ENCODE measurements at regions not wholly inside any gene's neighbourhood (a gene's known extent, or its start where the extent isn't known, plus 50 kb on each side); places are given as distances from the start of the nearest gene placed in this dataset.
A peak's percentile ranks its signal among the peaks of the same experiment; 100 is the strongest.

DNA sequence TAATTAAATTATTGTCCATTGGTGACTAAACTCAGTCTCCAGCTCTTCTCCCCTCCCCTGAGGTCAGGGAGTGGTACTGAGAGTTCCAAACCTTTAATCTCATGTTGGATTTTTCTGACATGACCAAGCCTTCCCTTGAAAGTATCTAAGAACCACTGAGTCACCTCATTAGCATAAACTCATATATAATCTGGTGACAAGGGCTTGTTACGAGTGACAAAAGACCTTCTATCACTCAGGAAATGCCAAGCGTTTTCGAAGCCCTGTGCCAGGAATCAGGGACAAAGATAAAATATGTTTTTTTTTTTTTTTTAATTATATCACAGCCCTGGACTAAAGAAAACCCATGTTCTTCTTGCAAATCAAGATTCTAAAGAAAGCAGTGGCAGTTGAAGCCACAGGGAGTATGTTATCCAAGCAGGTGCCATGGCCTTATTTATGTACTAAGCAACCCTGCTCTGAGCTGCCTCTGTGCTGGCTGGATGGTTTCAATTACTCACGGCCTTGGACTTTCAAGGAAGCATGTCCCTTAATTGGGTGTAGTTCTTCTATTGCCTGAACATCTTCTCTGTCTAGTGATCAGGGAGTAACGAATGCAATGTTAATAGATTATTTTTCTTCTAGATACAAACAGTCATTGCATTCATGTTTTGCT, 169.0 kb upstream of the PRKCQ start:
- TF ChIP-seq, protein P1, sequence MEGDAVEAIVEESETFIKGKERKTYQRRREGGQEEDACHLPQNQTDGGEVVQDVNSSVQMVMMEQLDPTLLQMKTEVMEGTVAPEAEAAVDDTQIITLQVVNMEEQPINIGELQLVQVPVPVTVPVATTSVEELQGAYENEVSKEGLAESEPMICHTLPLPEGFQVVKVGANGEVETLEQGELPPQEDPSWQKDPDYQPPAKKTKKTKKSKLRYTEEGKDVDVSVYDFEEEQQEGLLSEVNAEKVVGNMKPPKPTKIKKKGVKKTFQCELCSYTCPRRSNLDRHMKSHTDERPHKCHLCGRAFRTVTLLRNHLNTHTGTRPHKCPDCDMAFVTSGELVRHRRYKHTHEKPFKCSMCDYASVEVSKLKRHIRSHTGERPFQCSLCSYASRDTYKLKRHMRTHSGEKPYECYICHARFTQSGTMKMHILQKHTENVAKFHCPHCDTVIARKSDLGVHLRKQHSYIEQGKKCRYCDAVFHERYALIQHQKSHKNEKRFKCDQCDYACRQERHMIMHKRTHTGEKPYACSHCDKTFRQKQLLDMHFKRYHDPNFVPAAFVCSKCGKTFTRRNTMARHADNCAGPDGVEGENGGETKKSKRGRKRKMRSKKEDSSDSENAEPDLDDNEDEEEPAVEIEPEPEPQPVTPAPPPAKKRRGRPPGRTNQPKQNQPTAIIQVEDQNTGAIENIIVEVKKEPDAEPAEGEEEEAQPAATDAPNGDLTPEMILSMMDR (IDR thresholded peaks at IDR 0.05) = peak in 1 of 6 experiments; percentile 14
- no peak for TF ChIP-seq POLR2A (IDR thresholded peaks at IDR 0.05)

All from esophagus squamous epithelium (tissue), 4 donors.